ENCODE measurements at regions not wholly inside any gene's neighbourhood (a gene's known extent, or its start where the extent isn't known, plus 50 kb on each side); places are given as distances from the start of the nearest gene placed in this dataset.
"Not testable (repeated sequence)": the region's sequence is repeated elsewhere in the genome, so short reads cannot be mapped to it uniquely, and the experiment has no call there.

- DNase-seq: no peak
Observed at GRCh38 chr10:131825150-131825848, 75.5 kb upstream of the PPP2R2D start.

DNA sequence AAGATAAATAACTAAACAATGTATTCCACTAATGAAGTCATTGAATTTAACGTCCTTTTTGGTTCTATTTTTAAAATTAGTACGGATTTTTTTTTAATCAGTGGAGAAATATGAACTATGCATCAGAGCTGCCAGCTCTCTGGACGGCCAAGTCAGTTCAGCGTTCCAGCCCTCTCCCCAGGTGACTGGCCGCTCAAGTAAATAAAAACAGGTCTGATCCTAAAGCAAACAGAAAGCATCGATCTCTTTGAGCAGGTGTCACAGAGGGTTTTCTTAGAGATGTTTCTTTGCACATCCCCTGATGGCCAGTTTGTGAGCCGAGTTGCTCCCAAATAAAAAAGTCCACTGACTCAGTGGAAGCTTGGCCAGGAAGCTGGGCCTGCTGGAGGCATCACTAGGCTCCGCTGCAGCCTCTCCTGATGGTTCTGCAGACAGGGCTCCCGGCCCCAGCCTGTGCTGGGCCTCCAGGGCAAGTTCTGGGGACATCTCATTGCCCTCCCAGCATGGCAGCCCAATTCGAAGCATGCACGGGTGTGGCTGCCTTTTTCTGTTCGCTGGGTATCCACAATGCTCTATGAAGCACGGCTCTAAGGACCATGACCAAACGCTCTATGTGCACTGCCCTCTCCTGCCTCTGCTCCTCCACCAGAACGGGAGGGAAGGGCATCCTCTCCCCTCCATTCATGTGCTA, 74.7 kb upstream of the PPP2R2D start:
- DNase-seq: no peak

GRCh38 chr10:131829156-131829930, 71.5 kb upstream of the PPP2R2D start:
- no peak for DNase-seq

GRCh38 chr10:131830446-131831130, 70.2 kb upstream of the PPP2R2D start:
- no peak for DNase-seq

GRCh38 chr10:131831561-131831960, 69.2 kb upstream of the PPP2R2D start:
- no peak for DNase-seq

- DNase-seq: no peak
Observed at GRCh38 chr10:131832056-131832685, 68.6 kb upstream of the PPP2R2D start.

GRCh38 chr10:131833013-131833412, 67.8 kb upstream of the PPP2R2D start:
- DNase-seq: no peak

- DNase-seq: no peak
Observed at GRCh38 chr10:131833446-131834080, 67.2 kb upstream of the PPP2R2D start.

DNA sequence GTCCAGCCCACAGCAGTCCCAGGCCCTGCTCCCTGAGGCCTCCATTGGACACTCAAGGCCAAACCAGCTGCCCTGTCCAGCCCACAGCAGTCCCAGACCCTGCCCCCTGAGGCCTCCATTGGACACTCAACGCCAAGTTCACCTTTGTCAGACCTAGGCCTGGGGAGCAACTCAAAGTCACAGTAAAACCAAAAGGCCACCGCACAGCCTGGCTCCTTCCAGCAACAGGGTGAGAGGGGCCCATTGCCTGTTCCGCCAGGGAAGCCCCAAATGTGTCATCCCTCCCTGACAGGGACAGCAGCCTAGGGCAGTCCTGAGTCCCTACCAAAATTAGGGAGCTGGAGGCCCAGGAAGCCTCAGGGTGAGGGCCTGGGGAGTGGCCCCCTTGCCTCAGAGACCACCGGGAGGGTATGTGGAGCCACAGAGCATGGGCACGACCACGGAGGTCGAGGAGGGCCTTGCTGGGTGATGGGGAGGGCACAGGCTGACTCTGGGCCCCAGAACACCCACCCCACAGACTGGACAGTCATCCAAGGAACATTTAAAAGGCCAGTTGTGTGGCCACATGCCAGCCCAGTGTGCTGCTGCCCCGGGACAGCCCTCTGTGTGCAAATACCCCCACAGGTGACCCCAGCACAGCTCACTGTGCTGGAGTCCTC, 66.5 kb upstream of the PPP2R2D start:
- DNase-seq: no peak

DNA sequence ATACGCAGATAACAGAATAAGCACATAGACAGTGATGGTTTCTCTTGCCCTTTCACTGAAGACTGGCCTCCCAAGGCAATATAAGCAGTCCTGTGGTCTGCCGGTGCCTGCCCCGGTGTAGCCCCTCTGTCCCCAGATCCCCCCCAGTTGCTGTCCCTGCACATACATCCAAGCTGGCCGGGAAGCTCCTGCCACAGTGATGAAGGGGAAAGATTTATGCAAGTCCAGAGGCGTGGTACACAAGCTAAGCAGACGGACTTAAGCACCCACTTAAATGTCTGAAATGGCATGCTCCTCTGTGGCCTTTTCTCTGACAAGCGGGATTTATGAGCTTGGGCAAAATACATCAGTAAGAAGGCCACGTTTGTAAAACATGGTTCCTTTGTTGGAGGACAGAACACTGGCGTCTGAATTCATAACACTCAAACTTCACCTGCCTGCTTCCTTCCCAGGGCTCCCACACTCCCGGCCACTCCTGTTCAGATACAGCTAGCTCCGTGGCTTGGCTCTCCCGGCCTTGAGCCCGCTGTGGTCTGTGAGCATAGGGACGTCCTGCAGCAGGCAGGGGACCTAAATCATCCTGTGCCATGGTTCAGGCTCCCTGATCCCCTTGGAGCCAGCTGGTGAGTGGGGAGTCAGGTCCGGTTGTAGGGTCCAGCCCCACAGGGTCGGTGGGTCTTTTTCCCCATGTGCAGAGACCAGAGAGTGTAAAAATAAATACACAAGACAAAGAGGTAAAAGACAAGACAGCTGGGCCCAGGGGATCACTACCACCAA, 61.7 kb upstream of the PPP2R2D start:
- no peak for DNase-seq

- DNase-seq: not testable (repeated sequence)
Observed at GRCh38 chr10:131839880-131840787, 60.7 kb upstream of the PPP2R2D start.

- DNase-seq: no peak
Observed at GRCh38 chr10:131840788-131841118, 60.1 kb upstream of the PPP2R2D start.

- no peak for DNase-seq
Observed at GRCh38 chr10:131841131-131841660, 59.6 kb upstream of the PPP2R2D start.

GRCh38 chr10:131841661-131842139, 59.1 kb upstream of the PPP2R2D start:
- no peak for DNase-seq

DNA sequence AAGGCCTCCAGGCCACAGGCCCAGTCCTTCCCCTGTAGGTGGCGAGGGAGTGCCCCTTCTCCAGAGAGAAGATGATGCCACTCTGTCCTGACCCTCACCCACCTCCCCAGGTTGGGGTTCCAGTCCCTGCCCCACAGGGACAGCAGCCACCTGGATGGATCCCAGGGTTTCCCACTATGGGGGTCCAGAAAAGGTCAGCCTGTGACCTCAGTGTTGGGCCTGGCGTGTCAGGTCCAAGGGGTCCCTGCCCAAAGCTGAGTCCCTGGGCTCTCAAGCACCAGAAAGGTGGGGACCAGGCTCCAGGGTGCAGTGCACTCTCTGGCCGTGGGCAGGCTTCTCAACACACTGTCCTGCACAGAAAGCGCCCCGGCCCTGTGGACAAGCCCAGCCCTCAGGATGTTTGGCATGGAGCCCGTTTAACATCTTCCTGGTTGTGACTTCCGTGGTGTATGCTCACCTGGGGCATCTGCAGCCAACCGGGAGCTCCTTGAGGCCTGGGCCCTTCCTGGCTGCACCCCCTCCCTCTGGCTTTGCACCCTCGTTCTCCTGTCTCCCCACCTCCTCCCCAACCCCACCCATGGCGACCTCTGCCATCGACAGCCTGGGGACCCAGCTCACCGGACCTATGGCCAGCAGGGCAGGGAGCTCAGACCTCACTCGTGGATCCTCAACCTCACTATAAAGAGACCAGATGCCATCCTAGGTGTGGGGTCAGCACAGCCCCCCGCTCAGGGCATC, 58.3 kb upstream of the PPP2R2D start:
- DNase-seq: no peak

- DNase-seq: no peak
Observed at GRCh38 chr10:131843089-131843595, 57.7 kb upstream of the PPP2R2D start.

DNA sequence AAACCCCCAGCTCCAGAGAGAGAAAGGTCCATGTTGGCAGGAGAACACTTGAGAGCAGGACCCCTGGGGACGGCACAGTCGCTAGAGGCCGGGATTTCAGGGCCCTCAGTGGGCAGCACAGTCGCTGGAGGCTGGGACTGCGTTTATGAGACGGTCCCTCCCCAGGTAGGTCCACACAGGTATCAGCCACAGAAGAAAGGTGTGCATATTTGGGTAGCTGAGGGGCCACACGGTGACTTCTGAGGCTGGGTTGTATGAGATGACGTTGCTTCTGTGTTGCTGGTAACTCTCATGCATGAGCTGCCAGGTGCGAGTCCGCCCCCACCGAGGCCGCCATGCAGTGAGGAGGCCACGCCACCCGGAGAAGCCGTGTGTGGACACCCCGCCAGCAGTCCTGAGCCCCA, 56.9 kb upstream of the PPP2R2D start:
- DNase-seq: no peak

GRCh38 chr10:131844529-131845084, 56.2 kb upstream of the PPP2R2D start:
- no peak for DNase-seq
